DND-41 (cell line): ENCODE measurements at regions not wholly inside any gene's neighbourhood (a gene's known extent, or its start where the extent isn't known, plus 50 kb on each side); places are given as distances from the start of the nearest gene placed in this dataset.

Experiments used
- ATAC-seq: fragments of 200-7000 bp; cut with Tn5 transposase; 3 replicates; pipeline ENCODE4 v1.9.1; 2021; ENCODE audit warnings: low read depth; ENCODE audit not compliant: insufficient read depth
- DNase-seq: peaks from one replicate; pipeline ENCODE4 v3.0.0-alpha.2; 2020
- H2AFZ ChIP-seq: 2 replicates; pipeline ENCODE4 v1.6.0; 2012; ENCODE audit warnings: low read depth, low read length
- H3K27ac ChIP-seq: 2 replicates; pipeline ENCODE4 v1.5.1; 2012; ENCODE audit warnings: low read length, inconsistent platforms
- H3K27me3 ChIP-seq: fragments of 200-600 bp; sonication (generic); 2 replicates; pipeline ENCODE4 v1.6.0; 2012; ENCODE audit warnings: low read length, mild to moderate bottlenecking, inconsistent platforms; ENCODE audit not compliant: insufficient read depth, poor library complexity
- H3K36me3 ChIP-seq: 2 replicates; pipeline ENCODE4 v1.5.1; 2012; ENCODE audit warnings: low read length, inconsistent platforms; ENCODE audit not compliant: insufficient read depth
- H3K4me1 ChIP-seq: 2 replicates; pipeline ENCODE4 v1.5.1; 2012; ENCODE audit warnings: mild to moderate bottlenecking, low read length; ENCODE audit not compliant: insufficient read depth
- H3K4me2 ChIP-seq: 2 replicates; pipeline ENCODE4 v1.6.0; 2012; ENCODE audit warnings: mild to moderate bottlenecking, moderate library complexity, low read length, inconsistent platforms; ENCODE audit not compliant: insufficient read depth
- H3K4me3 ChIP-seq, 2 experiments: fragments of 200-600 bp in 1 of 2; shearing (Covaris generic) in 1 of 2; 2 replicates each; pipeline ENCODE4 v1.5.1; 2012 to 2016; ENCODE audit warnings: inconsistent platforms in 2 of 2, low read length in 2 of 2, mild to moderate bottlenecking in 2 of 2, low read depth in 1 of 2, moderate library complexity in 1 of 2
- H3K79me2 ChIP-seq: 2 replicates; pipeline ENCODE4 v1.6.0; 2012; ENCODE audit warnings: low read length, inconsistent platforms; ENCODE audit not compliant: insufficient read depth
- H3K9ac ChIP-seq: 2 replicates; pipeline ENCODE4 v1.6.0; 2012; ENCODE audit warnings: low read depth, mild to moderate bottlenecking, inconsistent platforms, low read length, moderate library complexity
- H3K9me3 ChIP-seq: 2 replicates; pipeline ENCODE4 v1.5.1; 2012; ENCODE audit warnings: low read length, moderate library complexity, mild to moderate bottlenecking, inconsistent platforms; ENCODE audit not compliant: insufficient read depth, severe bottlenecking
- H4K20me1 ChIP-seq: 2 replicates; pipeline ENCODE4 v1.6.0; 2012; ENCODE audit warnings: low read length; ENCODE audit not compliant: insufficient read depth
- EZH2 ChIP-seq: IDR thresholded peaks from 3 replicates; pipeline ENCODE4 v1.6.1; 2012; ENCODE audit warnings: borderline replicate concordance, low read depth, mild to moderate bottlenecking, moderate library complexity, low read length, inconsistent platforms; ENCODE audit not compliant: severe bottlenecking
- TF ChIP-seq, protein P1 (sequence below): IDR thresholded peaks from 2 replicates; pipeline ENCODE4 v1.5.1; 2012; ENCODE audit warnings: borderline replicate concordance, low read length, moderate library complexity, mild to moderate bottlenecking; ENCODE audit not compliant: poor library complexity, severe bottlenecking; ENCODE audit errors: extremely low read depth

DNA sequence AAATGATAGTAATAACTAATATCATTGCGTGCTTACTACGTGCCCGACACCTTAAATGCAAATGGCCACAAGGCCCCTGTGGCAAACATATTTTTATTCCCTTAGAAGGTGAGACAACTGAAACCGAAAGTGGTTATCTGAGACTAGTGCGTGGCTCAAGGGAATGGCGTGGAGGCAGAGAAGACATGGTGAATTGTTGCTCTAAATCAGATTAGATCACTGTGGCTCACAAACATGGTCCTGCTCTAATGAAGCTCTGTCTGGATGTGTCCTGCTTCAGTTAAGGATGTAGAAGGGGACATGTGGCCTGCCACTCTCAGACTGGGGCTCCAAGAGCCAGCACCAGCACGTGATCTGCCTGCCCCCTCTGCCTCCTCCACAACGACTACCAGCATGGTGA, 124.2 kb upstream of the GMDS start:
- no peak overlapping the region for H3K9ac ChIP-seq
- H3K79me2 ChIP-seq = no peaks in the 10 kb centered on the region
- no peaks in the 10 kb centered on the region for H3K27me3 ChIP-seq
- no peaks in the 10 kb centered on the region for H3K9me3 ChIP-seq
- H3K4me2 ChIP-seq = no peak overlapping the region
- H3K27ac ChIP-seq = no peak overlapping the region
- DNase-seq = no peak
- H3K4me1 ChIP-seq = no peaks in the 10 kb centered on the region
- no peak for TF ChIP-seq EZH2
- TF ChIP-seq, protein P1, sequence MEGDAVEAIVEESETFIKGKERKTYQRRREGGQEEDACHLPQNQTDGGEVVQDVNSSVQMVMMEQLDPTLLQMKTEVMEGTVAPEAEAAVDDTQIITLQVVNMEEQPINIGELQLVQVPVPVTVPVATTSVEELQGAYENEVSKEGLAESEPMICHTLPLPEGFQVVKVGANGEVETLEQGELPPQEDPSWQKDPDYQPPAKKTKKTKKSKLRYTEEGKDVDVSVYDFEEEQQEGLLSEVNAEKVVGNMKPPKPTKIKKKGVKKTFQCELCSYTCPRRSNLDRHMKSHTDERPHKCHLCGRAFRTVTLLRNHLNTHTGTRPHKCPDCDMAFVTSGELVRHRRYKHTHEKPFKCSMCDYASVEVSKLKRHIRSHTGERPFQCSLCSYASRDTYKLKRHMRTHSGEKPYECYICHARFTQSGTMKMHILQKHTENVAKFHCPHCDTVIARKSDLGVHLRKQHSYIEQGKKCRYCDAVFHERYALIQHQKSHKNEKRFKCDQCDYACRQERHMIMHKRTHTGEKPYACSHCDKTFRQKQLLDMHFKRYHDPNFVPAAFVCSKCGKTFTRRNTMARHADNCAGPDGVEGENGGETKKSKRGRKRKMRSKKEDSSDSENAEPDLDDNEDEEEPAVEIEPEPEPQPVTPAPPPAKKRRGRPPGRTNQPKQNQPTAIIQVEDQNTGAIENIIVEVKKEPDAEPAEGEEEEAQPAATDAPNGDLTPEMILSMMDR = no peak
- no peaks in the 10 kb centered on the region for H4K20me1 ChIP-seq
- H3K4me3 ChIP-seq = no peak overlapping the region
- H3K36me3 ChIP-seq = no peaks in the 10 kb centered on the region
- no peak overlapping the region for H2AFZ ChIP-seq
- ATAC-seq = peak; percentile 42; the same call in 1 of the 3 replicates

DNA sequence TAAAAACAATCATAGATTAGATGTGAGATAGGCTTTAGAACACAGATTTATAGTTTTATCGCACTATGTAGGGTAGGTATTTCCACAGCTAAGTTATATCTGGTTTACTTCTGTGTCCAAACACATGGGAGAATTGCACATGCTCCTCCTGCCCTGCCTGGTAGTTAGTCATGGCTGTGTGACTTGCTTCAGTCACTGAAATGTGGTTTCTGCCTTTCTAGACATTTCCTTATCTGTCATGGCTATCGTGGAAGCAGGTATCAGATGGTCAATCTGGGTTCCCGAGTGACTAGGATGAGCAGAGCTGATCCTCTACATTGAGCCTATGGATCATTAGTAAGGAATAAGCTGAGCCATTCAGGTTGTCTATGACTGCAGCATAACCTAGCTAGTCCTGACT, 117.8 kb upstream of the GMDS start:
- Histone ChIP-seq H2AFZ (no peak overlapping the region), H3K79me2 (no peaks in the 10 kb centered on the region), H3K27ac (no peak overlapping the region), H3K9me3 (no peaks in the 10 kb centered on the region), H3K4me2 (no peak overlapping the region), H3K4me1 (no peaks in the 10 kb centered on the region), H3K9ac (no peak overlapping the region), H3K36me3 (no peaks in the 10 kb centered on the region), H4K20me1 (no peaks in the 10 kb centered on the region), H3K27me3 (no peaks in the 10 kb centered on the region), H3K4me3 (no peak overlapping the region)
- ATAC-seq = no peak
- DNase-seq = no peak
- TF ChIP-seq, protein P1 = no peak

DNA sequence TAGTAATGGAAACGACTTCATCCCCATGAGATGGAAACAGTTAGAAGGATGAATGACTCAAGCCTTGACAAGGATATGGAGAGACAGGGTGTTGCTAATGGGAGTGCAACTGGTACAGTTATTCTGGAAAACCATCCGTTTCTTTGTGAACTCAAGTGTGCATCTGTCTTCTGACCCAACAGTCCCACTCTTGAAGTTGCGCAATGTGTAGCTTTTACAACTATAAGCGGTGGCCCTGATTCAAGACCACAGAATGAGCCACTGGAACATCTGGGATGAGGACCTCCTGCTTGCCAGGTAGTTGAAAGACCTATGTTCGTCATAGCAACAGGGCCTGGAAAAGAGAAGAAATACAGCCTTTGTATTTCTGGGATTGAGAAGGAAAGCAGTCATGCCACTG, 115.8 kb upstream of the GMDS start:
- H3K4me2 ChIP-seq = no peak overlapping the region
- no peaks in the 10 kb centered on the region for H3K9me3 ChIP-seq
- H3K27ac ChIP-seq = no peak overlapping the region
- no peaks in the 10 kb centered on the region for H3K27me3 ChIP-seq
- TF ChIP-seq, protein P1 = no peak
- no peak for TF ChIP-seq EZH2
- no peak for DNase-seq
- H3K4me1 ChIP-seq = no peaks in the 10 kb centered on the region
- no peak overlapping the region for H3K4me3 ChIP-seq
- no peak for ATAC-seq
- no peaks in the 10 kb centered on the region for H3K36me3 ChIP-seq
- no peak overlapping the region for H2AFZ ChIP-seq
- no peaks in the 10 kb centered on the region for H4K20me1 ChIP-seq
- H3K79me2 ChIP-seq = no peaks in the 10 kb centered on the region
- no peak overlapping the region for H3K9ac ChIP-seq

DNA sequence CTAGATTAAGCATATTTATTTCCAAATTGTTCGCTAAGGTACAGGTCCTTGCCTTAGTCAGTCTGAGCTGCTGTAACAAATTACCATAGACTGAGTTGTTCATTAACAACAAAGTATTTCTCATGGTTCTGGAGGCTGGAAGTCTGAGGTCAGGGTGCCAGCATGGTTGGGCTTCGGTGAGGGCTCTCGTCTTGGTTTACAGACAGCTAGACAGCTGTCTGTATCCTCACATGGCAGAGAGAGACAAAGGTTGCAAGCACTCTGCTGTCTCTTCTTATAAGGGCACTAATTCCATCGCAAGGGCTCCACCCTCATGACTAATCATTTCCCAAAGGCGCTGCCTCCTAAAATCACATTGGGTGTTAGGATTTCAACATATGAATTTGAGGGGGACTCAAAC, 115.3 kb upstream of the GMDS start:
- no peak overlapping the region for H2AFZ ChIP-seq
- H4K20me1 ChIP-seq = no peaks in the 10 kb centered on the region
- H3K36me3 ChIP-seq = no peaks in the 10 kb centered on the region
- ATAC-seq (no peak), DNase-seq (no peak)
- no peak overlapping the region for H3K9ac ChIP-seq
- H3K4me1 ChIP-seq = no peaks in the 10 kb centered on the region
- H3K27me3 ChIP-seq = no peaks in the 10 kb centered on the region
- H3K27ac ChIP-seq = no peak overlapping the region
- H3K79me2 ChIP-seq = no peaks in the 10 kb centered on the region
- H3K9me3 ChIP-seq = no peaks in the 10 kb centered on the region
- no peak overlapping the region for H3K4me3 ChIP-seq
- no peak overlapping the region for H3K4me2 ChIP-seq
- TF ChIP-seq, protein P1 = no peak
- no peak for TF ChIP-seq EZH2
